Activated naive CD8-positive, alpha-beta T cell treated with anti-CD3 and anti-CD28 coated beads, Interleukin-2, amount 10 ng/mL, durations not matched to agents 7 days and 5 days (primary cell): ENCODE measurements at regions not wholly inside any gene's neighbourhood (a gene's known extent, or its start where the extent isn't known, plus 50 kb on each side); places are given as distances from the start of the nearest gene placed in this dataset.

ENCODE experiments used
- ATAC-seq: fragments of 150-1000 bp; cut with Tn5 transposase; one replicate; pipeline ENCODE4 v1.10.0; 2021; ENCODE audit warnings: low read depth, moderate library complexity
- POLR2A ChIA-PET: fragments of 350-600 bp; sonication (Branson Sonifier 250); formaldehyde crosslinking; loops from one replicate; lab custom pipeline; 2021; ENCODE audit warnings: antibody characterized with exemption; lab: Charles Lee
- DNase-seq: peaks from one replicate; pipeline ENCODE4 v3.0.0; 2021
- H3K27ac Mint-ChIP-seq: one replicate; pipeline ENCODE4 v1.8.0; 2022; ENCODE audit warnings: mild to moderate bottlenecking, mixed read lengths
- H3K27me3 Mint-ChIP-seq: one replicate; pipeline ENCODE4 v1.8.0; 2022; ENCODE audit warnings: mild to moderate bottlenecking, moderate library complexity, mixed read lengths
- H3K36me3 Mint-ChIP-seq: one replicate; pipeline ENCODE4 v1.8.0; 2021; ENCODE audit warnings: mild to moderate bottlenecking, mixed read lengths
- H3K4me1 Mint-ChIP-seq: one replicate; pipeline ENCODE4 v1.8.0; 2021; ENCODE audit warnings: mixed read lengths
- H3K4me3 Mint-ChIP-seq: one replicate; pipeline ENCODE4 v1.8.0; 2022; ENCODE audit warnings: mild to moderate bottlenecking, moderate library complexity, mixed read lengths
- H3K9me3 Mint-ChIP-seq: one replicate; pipeline ENCODE4 v1.8.0; 2021; ENCODE audit warnings: mixed read lengths

GRCh38 chr10:44022203-44022602 lies 362.7 kb downstream of the CXCL12 start:
- no peaks in the 10 kb centered on the region for H3K36me3 Mint-ChIP-seq
- no peak overlapping the region for H3K4me3 Mint-ChIP-seq
- H3K27ac Mint-ChIP-seq: no peak overlapping the region
- ATAC-seq: no peak
- peaks cover 1% of the 10 kb centered on the region for H3K9me3 Mint-ChIP-seq
- POLR2A ChIA-PET: no interaction called here
- DNase-seq: no peak
- peaks cover 3% of the 10 kb centered on the region for H3K4me1 Mint-ChIP-seq
- peaks cover 18% of the 10 kb centered on the region for H3K27me3 Mint-ChIP-seq

GRCh38 chr10:44020322-44021111 lies 364.4 kb downstream of the CXCL12 start:
- Mint-ChIP-seq H3K36me3 (no peaks in the 10 kb centered on the region), H3K27ac (no peak overlapping the region), H3K4me3 (no peak overlapping the region), H3K27me3 (peaks cover 10% of the 10 kb centered on the region), H3K4me1 (peaks cover 3% of the 10 kb centered on the region), H3K9me3 (peaks cover 1% of the 10 kb centered on the region)
- ATAC-seq (no peak), DNase-seq (no peak)
- POLR2A ChIA-PET: no interaction called here

- Mint-ChIP-seq H3K4me3 (no peak overlapping the region), H3K36me3 (no peaks in the 10 kb centered on the region), H3K27ac (no peak overlapping the region), H3K27me3 (no peaks in the 10 kb centered on the region), H3K4me1 (no peaks in the 10 kb centered on the region), H3K9me3 (peaks cover 1% of the 10 kb centered on the region)
- no peak for ATAC-seq
- POLR2A ChIA-PET: no interaction called here
- no peak for DNase-seq
Measured at GRCh38 chr10:44017483-44018145, 367.3 kb downstream of the CXCL12 start.

GRCh38 chr10:44016589-44017482 lies 368.1 kb downstream of the CXCL12 start:
- POLR2A ChIA-PET: no interaction called here
- no peak for DNase-seq
- Mint-ChIP-seq H3K4me1 (no peaks in the 10 kb centered on the region), H3K27me3 (no peaks in the 10 kb centered on the region), H3K27ac (no peak overlapping the region), H3K9me3 (peaks cover 1% of the 10 kb centered on the region), H3K36me3 (no peaks in the 10 kb centered on the region), H3K4me3 (no peak overlapping the region)
- no peak for ATAC-seq

GRCh38 chr10:44015702-44016500 lies 367.2 kb upstream of the ZNF32 start:
- Mint-ChIP-seq H3K4me3 (no peak overlapping the region), H3K36me3 (no peaks in the 10 kb centered on the region)

GRCh38 chr10:44014644-44015250 lies 366.1 kb upstream of the ZNF32 start:
- H3K9me3 Mint-ChIP-seq: peaks cover 1% of the 10 kb centered on the region
- H3K27ac Mint-ChIP-seq: no peak overlapping the region
- ATAC-seq (no peak), DNase-seq (no peak)
- H3K36me3 Mint-ChIP-seq: no peaks in the 10 kb centered on the region
- no peak overlapping the region for H3K4me3 Mint-ChIP-seq
- peaks cover 9% of the 10 kb centered on the region for H3K4me1 Mint-ChIP-seq
- POLR2A ChIA-PET: no interaction called here
- H3K27me3 Mint-ChIP-seq: no peaks in the 10 kb centered on the region

More at GRCh38 chr10:44015702-44016500, 367.2 kb upstream of the ZNF32 start:
- POLR2A ChIA-PET: no interaction called here
- Mint-ChIP-seq H3K27me3 (no peaks in the 10 kb centered on the region), H3K9me3 (peaks cover 1% of the 10 kb centered on the region), H3K27ac (no peak overlapping the region), H3K4me1 (peaks cover 6% of the 10 kb centered on the region)
- DNase-seq (no peak), ATAC-seq (no peak)

- POLR2A ChIA-PET: no interaction called here
- H3K27me3 Mint-ChIP-seq: no peaks in the 10 kb centered on the region
- H3K4me3 Mint-ChIP-seq: no peak overlapping the region
- H3K4me1 Mint-ChIP-seq: peaks cover 9% of the 10 kb centered on the region
- DNase-seq (no peak), ATAC-seq (no peak)
- no peaks in the 10 kb centered on the region for H3K9me3 Mint-ChIP-seq
- H3K36me3 Mint-ChIP-seq: no peaks in the 10 kb centered on the region
- no peak overlapping the region for H3K27ac Mint-ChIP-seq
Measured at GRCh38 chr10:44013981-44014380, 365.3 kb upstream of the ZNF32 start.

- no peak overlapping the region for H3K27ac Mint-ChIP-seq
- H3K4me1 Mint-ChIP-seq: peaks cover 9% of the 10 kb centered on the region
- no peaks in the 10 kb centered on the region for H3K9me3 Mint-ChIP-seq
- no peak overlapping the region for H3K4me3 Mint-ChIP-seq
- no peaks in the 10 kb centered on the region for H3K27me3 Mint-ChIP-seq
- ATAC-seq (no peak), DNase-seq (no peak)
- POLR2A ChIA-PET: no interaction called here
- no peaks in the 10 kb centered on the region for H3K36me3 Mint-ChIP-seq
Measured at GRCh38 chr10:44012921-44013320, 364.2 kb upstream of the ZNF32 start.

- Mint-ChIP-seq H3K9me3 (no peaks in the 10 kb centered on the region), H3K27ac (no peak overlapping the region), H3K27me3 (no peaks in the 10 kb centered on the region), H3K4me3 (no peak overlapping the region), H3K4me1 (peaks cover 9% of the 10 kb centered on the region), H3K36me3 (no peaks in the 10 kb centered on the region)
- DNase-seq (no peak), ATAC-seq (no peak)
- POLR2A ChIA-PET: no interaction called here
Measured at GRCh38 chr10:44011603-44011981, 362.9 kb upstream of the ZNF32 start.

GRCh38 chr10:44010873-44011602 lies 362.4 kb upstream of the ZNF32 start:
- POLR2A ChIA-PET: no interaction called here
- Mint-ChIP-seq H3K27ac (no peak overlapping the region), H3K9me3 (no peaks in the 10 kb centered on the region), H3K27me3 (peaks cover under 1% of the 10 kb centered on the region), H3K36me3 (no peaks in the 10 kb centered on the region), H3K4me3 (no peak overlapping the region), H3K4me1 (peaks cover 9% of the 10 kb centered on the region)
- no peak for DNase-seq
- peak; percentile 79 for ATAC-seq

GRCh38 chr10:44009891-44010632 lies 361.4 kb upstream of the ZNF32 start:
- peaks cover 9% of the 10 kb centered on the region for H3K4me1 Mint-ChIP-seq
- no peaks in the 10 kb centered on the region for H3K36me3 Mint-ChIP-seq
- peaks cover 3% of the 10 kb centered on the region for H3K27me3 Mint-ChIP-seq
- DNase-seq (no peak), ATAC-seq (no peak)
- POLR2A ChIA-PET: no interaction called here
- no peak overlapping the region for H3K4me3 Mint-ChIP-seq
- no peak overlapping the region for H3K27ac Mint-ChIP-seq
- no peaks in the 10 kb centered on the region for H3K9me3 Mint-ChIP-seq
